BLaER1 treated with 17β-estradiol and CSF1 and Interleukin-3, amounts not matched to agents 10 nM and 100 nM (cell line): ENCODE measurements at regions not wholly inside any gene's neighbourhood (a gene's known extent, or its start where the extent isn't known, plus 50 kb on each side); places are given as distances from the start of the nearest gene placed in this dataset.

ENCODE experiments used
- H3K27ac ChIP-seq, 11 experiments: shearing (Covaris generic); formaldehyde crosslinking; 2 replicates each; pipeline ENCODE4 v1.8.1; 2022
- H3K27me3 ChIP-seq, 11 experiments: shearing (Covaris generic); formaldehyde crosslinking; 2 replicates each; pipeline ENCODE4 v1.8.1; 2022
- H3K36me3 ChIP-seq, 11 experiments: shearing (Covaris generic); formaldehyde crosslinking; 2 replicates each; pipeline ENCODE4 v1.8.1; 2022
- H3K4me1 ChIP-seq, 10 experiments: shearing (Covaris generic); formaldehyde crosslinking; 2 replicates each; pipeline ENCODE4 v1.8.1; 2022
- H3K4me2 ChIP-seq, 11 experiments: shearing (Covaris generic); formaldehyde crosslinking; 2 replicates each; pipeline ENCODE4 v1.8.1; 2022
- H3K4me3 ChIP-seq, 10 experiments: shearing (Covaris generic); formaldehyde crosslinking; 2 replicates each; pipeline ENCODE4 v1.8.1; 2022
- H3K9ac ChIP-seq, 11 experiments: shearing (Covaris generic); formaldehyde crosslinking; 2 replicates each; pipeline ENCODE4 v1.8.1; 2022
- H3K9me3 ChIP-seq, 11 experiments: shearing (Covaris generic); formaldehyde crosslinking; replicated peaks in 1 of 11; 2 replicates each; pipeline ENCODE4 v1.8.1; 2022
- H4K20me1 ChIP-seq, 11 experiments: shearing (Covaris generic); formaldehyde crosslinking; 2 replicates each; pipeline ENCODE4 v1.8.1; 2022
- Cebpa-rat ChIP-seq, 11 experiments: shearing (Covaris generic); IDR thresholded peaks; 2 replicates each; pipeline ENCODE4 v1.8.1; 2022

DNA sequence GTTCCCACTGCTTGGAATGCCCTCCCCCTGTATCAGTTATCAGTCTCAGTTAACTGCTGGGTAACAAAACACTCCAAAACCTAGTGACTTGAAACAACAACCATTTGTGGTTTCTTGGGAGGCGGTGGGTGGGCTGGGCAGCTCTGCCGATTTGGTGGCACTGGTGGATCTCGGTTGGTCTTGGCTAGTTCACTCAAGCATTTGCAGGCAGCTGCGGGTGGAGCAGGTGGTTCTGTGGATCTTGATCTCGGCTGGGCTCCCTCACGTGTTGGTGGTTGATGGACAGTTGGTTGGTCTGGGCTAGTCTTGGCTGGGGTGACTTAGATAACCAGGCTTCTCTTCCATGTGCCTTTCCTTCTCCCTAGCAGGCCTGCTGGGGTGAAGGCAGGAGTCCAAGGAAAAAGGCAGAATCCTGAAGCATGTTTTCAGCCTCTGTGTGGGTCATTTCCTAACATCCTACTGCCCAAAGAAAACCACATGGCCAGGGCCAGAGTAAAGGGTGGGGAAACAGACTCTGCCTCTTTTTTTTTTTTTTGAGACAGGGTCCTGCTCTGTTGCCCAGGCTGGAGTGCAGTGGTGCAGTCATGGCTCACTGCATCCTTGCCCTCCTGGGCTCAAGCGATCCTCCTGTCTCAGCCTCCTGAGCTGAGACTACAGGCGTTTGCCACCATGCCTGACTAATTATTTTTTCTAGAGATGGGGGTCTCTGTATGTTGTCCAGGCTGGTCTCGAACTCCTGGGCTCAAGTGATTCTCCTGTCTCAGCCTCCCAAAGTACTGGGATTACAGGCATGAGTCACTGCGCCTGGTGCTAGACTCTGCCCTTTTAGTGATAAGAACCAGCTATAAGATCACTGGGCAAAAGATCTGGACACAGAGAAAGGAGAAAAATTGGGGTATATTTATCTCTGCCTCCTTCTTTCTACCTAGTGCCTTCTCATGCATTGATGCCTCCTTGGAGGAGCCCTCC, 183.7 kb downstream of the RGS3 start:
- H3K4me3 ChIP-seq = no peak overlapping the region
- no peaks in the 10 kb centered on the region for H3K27me3 ChIP-seq
- H3K4me2 ChIP-seq = peak overlapping the region in 1 of 11 experiments; percentile 15; a peak in 1 of 22 replicates
- no peaks in the 10 kb centered on the region for H4K20me1 ChIP-seq
- no peak overlapping the region for H3K9ac ChIP-seq
- H3K27ac ChIP-seq = no peak overlapping the region
- peaks cover 18 to 26% (median 21%) of the 10 kb centered on the region in 10 experiments for H3K4me1 ChIP-seq
- no peaks in the 10 kb centered on the region for H3K36me3 ChIP-seq
- TF ChIP-seq Cebpa-rat (IDR thresholded peaks at IDR 0.05) = no peak
- peaks cover 0 to 7% (median 0%) of the 10 kb centered on the region in 11 experiments; a peak in 2 of 22 replicates for H3K9me3 ChIP-seq

DNA sequence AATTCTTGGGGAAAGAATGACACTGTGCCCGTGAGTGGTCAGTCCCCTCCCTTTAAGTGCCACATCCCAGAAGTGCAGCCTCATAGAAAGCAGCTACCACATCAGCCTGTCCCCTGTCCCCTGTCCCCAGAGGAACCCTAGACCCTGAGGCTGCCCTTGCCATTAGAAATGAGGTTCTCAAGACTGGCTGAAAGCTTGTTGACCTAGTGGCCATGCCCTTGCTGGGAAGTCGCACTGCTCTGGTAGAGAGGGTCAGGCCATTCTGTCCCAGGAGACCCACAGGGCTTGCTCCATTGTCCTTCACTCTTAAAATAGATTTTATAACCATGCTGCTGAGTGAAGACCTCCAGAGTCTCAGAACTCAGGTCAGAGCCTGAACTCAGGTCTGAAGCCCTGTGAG, 184.5 kb downstream of the RGS3 start:
- no peak for TF ChIP-seq Cebpa-rat (IDR thresholded peaks at IDR 0.05)
- Histone ChIP-seq H4K20me1 (no peaks in the 10 kb centered on the region), H3K9me3 (peaks cover 0 to 7% (median 0%) of the 10 kb centered on the region in 11 experiments; a peak in 2 of 22 replicates), H3K4me2 (no peak overlapping the region), H3K4me1 (peaks cover 18 to 26% (median 21%) of the 10 kb centered on the region in 10 experiments), H3K36me3 (no peaks in the 10 kb centered on the region), H3K4me3 (no peak overlapping the region), H3K9ac (no peak overlapping the region), H3K27me3 (no peaks in the 10 kb centered on the region), H3K27ac (no peak overlapping the region)

DNA sequence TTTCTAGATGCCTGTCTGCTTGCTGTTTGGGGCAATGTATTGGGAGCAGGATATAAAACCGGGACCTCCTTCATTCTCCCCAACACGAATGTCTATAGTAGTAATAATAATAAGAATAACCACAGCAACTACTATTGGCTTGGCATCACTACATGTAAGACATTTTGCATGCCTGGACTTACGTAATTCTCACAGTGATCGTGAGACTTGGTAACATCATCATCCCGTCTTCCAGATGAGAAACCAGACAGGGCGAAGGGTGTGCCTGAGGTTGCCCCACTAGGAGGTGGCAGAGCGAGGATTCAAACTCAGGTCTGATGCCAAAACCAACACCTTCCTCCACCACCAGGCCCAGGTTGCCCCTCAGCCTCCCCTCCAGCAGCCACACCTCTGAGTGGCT, 185.1 kb downstream of the RGS3 start:
- Histone ChIP-seq H3K27me3 (no peaks in the 10 kb centered on the region), H3K4me3 (no peak overlapping the region), H3K27ac (no peak overlapping the region), H3K9ac (no peak overlapping the region), H3K4me1 (peaks cover 16 to 26% (median 20%) of the 10 kb centered on the region in 10 experiments), H3K36me3 (no peaks in the 10 kb centered on the region), H4K20me1 (no peaks in the 10 kb centered on the region), H3K9me3 (peaks cover 0 to 7% (median 0%) of the 10 kb centered on the region in 11 experiments; a peak in 2 of 22 replicates), H3K4me2 (no peak overlapping the region)
- no peak for TF ChIP-seq Cebpa-rat (IDR thresholded peaks at IDR 0.05)

DNA sequence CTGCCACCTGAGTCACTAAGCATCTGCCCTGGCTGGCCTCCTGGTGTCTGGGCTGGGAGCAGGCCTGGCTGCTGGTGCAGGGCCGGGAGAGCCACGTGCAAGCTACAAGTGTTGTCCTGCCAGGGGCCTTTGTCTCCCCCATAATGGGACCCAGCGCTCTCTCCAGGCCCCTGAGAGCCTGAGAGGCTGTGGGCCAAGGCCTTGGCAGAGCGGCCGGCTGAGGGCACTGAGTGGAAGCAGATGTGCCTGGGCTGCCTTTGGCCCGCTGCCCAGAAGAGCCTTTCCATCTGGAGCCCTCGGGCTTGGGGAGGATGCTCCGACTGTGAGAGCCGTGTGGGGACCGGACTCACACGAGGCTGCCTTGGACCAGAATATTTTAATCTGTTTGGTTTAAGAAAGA, 185.5 kb downstream of the RGS3 start:
- no peaks in the 10 kb centered on the region for H4K20me1 ChIP-seq
- no peak overlapping the region for H3K4me2 ChIP-seq
- no peaks in the 10 kb centered on the region for H3K27me3 ChIP-seq
- peaks cover 0 to 7% (median 0%) of the 10 kb centered on the region in 11 experiments; a peak in 2 of 22 replicates for H3K9me3 ChIP-seq
- peaks cover 11 to 26% (median 20%) of the 10 kb centered on the region in 10 experiments for H3K4me1 ChIP-seq
- TF ChIP-seq Cebpa-rat (IDR thresholded peaks at IDR 0.05) = no peak
- H3K9ac ChIP-seq = no peak overlapping the region
- H3K4me3 ChIP-seq = no peak overlapping the region
- H3K27ac ChIP-seq = no peak overlapping the region
- H3K36me3 ChIP-seq = no peaks in the 10 kb centered on the region

DNA sequence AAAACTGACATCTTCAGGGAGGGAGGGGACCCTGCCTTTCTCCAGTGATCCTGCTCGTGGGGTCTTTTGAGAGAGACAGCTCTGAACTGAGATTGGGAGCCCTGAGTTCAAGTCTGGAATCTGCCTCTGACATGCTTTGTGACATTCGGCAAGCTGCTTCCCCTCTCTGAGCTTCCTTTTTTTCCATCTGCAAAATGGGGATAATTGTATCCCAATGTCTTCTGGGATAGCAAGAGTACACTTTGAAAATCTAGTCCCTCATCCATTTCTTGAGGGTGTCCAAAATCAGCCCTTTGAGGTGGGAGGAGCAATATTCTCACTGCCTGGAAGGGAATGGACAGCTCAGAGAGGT, 186.3 kb downstream of the RGS3 start:
- no peak overlapping the region for H3K4me3 ChIP-seq
- H3K9ac ChIP-seq = no peak overlapping the region
- H3K27ac ChIP-seq = peak overlapping the region in 2 of 11 experiments; percentile 65 to 74; a peak in 3 of 22 replicates
- H3K4me1 ChIP-seq = peaks cover 11 to 26% (median 20%) of the 10 kb centered on the region in 10 experiments
- H3K27me3 ChIP-seq = no peaks in the 10 kb centered on the region
- no peak for TF ChIP-seq Cebpa-rat (IDR thresholded peaks at IDR 0.05)
- peaks cover 0 to 7% (median 0%) of the 10 kb centered on the region in 11 experiments; a peak in 2 of 22 replicates for H3K9me3 ChIP-seq
- H3K4me2 ChIP-seq = peak overlapping the region in 7 of 11 experiments; percentile 49 to 80 (median 62); a peak in 5 of 22 replicates
- no peaks in the 10 kb centered on the region for H4K20me1 ChIP-seq
- no peaks in the 10 kb centered on the region for H3K36me3 ChIP-seq

DNA sequence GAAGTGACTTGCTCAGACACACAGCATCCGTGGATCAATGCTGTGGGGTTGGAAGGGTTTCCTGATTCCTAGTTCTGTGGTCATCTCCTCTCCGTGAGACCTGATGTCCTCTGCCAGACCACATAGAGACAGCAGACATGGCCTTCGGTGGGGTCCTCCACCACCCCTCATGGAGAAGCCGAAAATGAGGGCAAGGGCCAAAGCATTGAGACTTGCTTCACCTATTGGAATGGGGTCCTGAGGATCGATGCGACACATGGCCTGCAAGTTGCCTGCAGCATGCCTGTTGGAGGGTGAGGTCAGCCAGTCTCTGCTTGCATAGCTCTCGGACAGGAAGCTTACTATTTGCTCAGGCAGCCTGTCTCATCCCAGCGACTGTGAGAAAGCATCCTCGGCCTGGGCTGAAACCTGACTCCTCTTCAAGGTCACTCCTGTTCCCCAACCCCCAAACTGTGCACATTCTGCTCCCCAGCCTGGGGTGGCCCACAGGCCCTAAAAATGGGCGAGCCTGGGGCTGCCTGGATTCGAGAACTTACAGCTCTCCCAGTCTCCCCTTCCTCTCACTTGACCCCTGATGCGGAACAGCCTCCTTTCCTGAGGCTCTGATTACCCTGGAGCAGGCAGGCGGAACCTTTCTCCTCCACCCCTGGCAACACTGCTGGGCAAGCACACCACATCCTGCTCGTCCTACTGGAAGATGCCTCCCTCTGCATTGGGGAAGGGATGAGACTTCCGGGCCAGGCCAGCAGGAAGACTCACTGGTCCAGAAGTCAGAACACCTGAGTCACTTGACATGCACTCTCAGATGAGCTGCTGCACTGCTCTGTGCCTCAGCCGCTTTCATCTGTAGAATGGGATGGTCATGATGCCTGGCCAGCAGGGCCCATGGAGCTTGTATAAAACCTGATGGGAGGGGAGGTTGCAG, 186.9 kb downstream of the RGS3 start:
- peak overlapping the region; percentile 49 to 80 (median 62) for H3K4me2 ChIP-seq
- no peak for TF ChIP-seq Cebpa-rat (IDR thresholded peaks at IDR 0.05)
- H3K36me3 ChIP-seq = no peaks in the 10 kb centered on the region
- peaks cover 0 to 7% (median 0%) of the 10 kb centered on the region in 11 experiments; a peak in 2 of 22 replicates for H3K9me3 ChIP-seq
- H4K20me1 ChIP-seq = no peaks in the 10 kb centered on the region
- peaks cover 11 to 28% (median 22%) of the 10 kb centered on the region in 10 experiments for H3K4me1 ChIP-seq
- H3K4me3 ChIP-seq = no peak overlapping the region
- peak overlapping the region in 8 of 11 experiments; percentile 10 to 74 (median 61); a peak in 15 of 22 replicates for H3K27ac ChIP-seq
- no peaks in the 10 kb centered on the region for H3K27me3 ChIP-seq
- peak overlapping the region in 6 of 11 experiments; percentile 37 to 64 (median 42); a peak in 10 of 22 replicates for H3K9ac ChIP-seq

DNA sequence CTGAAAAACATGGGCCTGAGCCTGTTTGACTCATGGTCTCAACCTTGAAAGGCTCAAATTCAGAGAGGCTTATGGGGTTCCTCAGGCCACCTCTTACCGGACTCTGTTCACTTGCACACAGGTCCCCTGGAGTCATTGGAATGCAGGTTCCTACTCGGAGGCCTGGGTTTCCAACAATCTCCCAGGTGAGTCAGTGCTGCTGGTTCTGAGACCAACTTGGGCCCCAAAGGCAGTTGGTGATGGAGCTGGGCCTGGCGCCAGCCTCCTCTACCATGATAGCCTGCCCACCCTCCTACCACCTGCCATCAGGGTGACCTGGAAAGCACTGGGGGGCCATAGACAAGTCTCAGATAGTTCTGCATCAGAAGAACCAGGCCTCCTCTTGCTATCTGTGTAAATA, 188.4 kb downstream of the RGS3 start:
- H3K9ac ChIP-seq = no peak overlapping the region
- H3K4me1 ChIP-seq = peaks cover 12 to 37% (median 24%) of the 10 kb centered on the region in 10 experiments
- TF ChIP-seq Cebpa-rat (IDR thresholded peaks at IDR 0.05) = no peak
- no peaks in the 10 kb centered on the region for H3K27me3 ChIP-seq
- no peaks in the 10 kb centered on the region for H4K20me1 ChIP-seq
- peak overlapping the region in 1 of 11 experiments; percentile 69; a peak in 1 of 22 replicates for H3K4me2 ChIP-seq
- H3K27ac ChIP-seq = no peak overlapping the region
- peaks cover 0 to 5% (median 0%) of the 10 kb centered on the region in 11 experiments; a peak in 2 of 22 replicates for H3K9me3 ChIP-seq
- no peaks in the 10 kb centered on the region for H3K36me3 ChIP-seq
- H3K4me3 ChIP-seq = no peak overlapping the region

DNA sequence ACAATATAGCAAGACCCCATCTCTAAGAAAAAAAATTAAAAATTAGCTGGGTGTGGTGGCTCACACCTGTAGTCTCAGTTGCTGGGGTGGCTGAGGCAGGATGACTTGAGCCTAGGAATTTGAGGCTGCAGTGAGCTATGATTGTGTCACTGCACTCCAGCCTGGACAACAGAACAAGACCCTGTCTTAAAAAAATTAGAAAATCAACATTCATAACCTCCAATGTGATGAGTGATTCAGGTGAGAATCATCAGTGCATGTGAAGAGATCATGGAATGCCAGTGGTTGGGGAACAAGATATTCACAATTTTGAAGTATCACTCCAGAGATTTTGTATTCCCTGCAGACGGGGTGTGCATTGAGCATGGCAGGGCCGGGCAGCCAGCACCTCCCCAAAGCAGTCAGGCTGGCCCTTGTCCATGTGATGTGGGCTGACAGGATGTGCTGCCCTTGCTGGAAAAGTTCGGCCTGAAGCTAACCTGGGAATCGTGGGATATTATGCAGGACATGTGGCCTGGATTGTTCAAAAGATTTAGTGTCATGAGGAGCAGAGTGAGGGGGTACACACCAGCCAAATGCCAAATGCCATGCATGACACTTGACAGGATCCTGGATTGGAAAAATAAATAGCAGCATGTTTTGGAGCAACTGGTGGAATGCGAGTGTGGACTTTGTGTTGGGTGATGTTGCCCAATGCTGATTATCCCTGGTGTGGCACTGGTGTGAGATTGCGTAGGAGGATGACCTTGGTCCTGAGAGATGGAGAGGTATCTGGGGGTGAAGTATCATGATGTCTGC, 189.0 kb downstream of the RGS3 start:
- no peak for TF ChIP-seq Cebpa-rat (IDR thresholded peaks at IDR 0.05)
- Histone ChIP-seq H3K4me2 (no peak overlapping the region), H3K27me3 (no peaks in the 10 kb centered on the region), H3K9me3 (no peaks in the 10 kb centered on the region), H3K27ac (no peak overlapping the region), H3K4me3 (no peak overlapping the region), H3K4me1 (peaks cover 18 to 44% (median 30%) of the 10 kb centered on the region in 10 experiments), H3K36me3 (no peaks in the 10 kb centered on the region), H3K9ac (no peak overlapping the region), H4K20me1 (no peaks in the 10 kb centered on the region)
